Stimulated activated CD8-positive, alpha-beta memory T cell treated with anti-CD3 and anti-CD28 coated beads, Interleukin-15, amount 100 ng/mL, for 48 hours (primary cell): ENCODE measurements at regions not wholly inside any gene's neighbourhood (a gene's known extent, or its start where the extent isn't known, plus 50 kb on each side); places are given as distances from the start of the nearest gene placed in this dataset.
A peak's percentile ranks its signal among the peaks of the same experiment; 100 is the strongest.

ENCODE experiments used
- DNase-seq, 2 donors: peaks; one replicate each; pipeline ENCODE4 v3.0.0-alpha.2; 2020; ENCODE audit warnings: low read depth in 2 of 2

GRCh38 chr2:136468799-136469369 lies 296.5 kb upstream of the THSD7B start:
- DNase-seq = no peak

- no peak for DNase-seq
Observed at GRCh38 chr2:136452528-136452927, 312.8 kb upstream of the THSD7B start.

GRCh38 chr2:136448986-136449780 lies 316.2 kb upstream of the THSD7B start:
- DNase-seq = no peak

GRCh38 chr2:136448432-136448831 lies 316.9 kb upstream of the THSD7B start:
- no peak for DNase-seq

GRCh38 chr2:136444323-136444722 lies 321.0 kb upstream of the THSD7B start:
- DNase-seq = no peak

- DNase-seq = no peak
Observed at GRCh38 chr2:136443661-136444060, 321.7 kb upstream of the THSD7B start.

- DNase-seq = no peak
Observed at GRCh38 chr2:136441979-136442714, 323.2 kb upstream of the THSD7B start.

- DNase-seq = no peak
Observed at GRCh38 chr2:136439064-136439676, 321.2 kb upstream of the CXCR4 start.

- no peak for DNase-seq
Observed at GRCh38 chr2:136437461-136437860, 319.5 kb upstream of the CXCR4 start.

- DNase-seq = no peak
Observed at GRCh38 chr2:136436936-136437335, 319.0 kb upstream of the CXCR4 start.

- DNase-seq = no peak
Observed at GRCh38 chr2:136434251-136434715, 316.3 kb upstream of the CXCR4 start.

- no peak for DNase-seq
Observed at GRCh38 chr2:136433261-136433660, 315.3 kb upstream of the CXCR4 start.

- DNase-seq = no peak
Observed at GRCh38 chr2:136424112-136424511, 306.2 kb upstream of the CXCR4 start.

GRCh38 chr2:136423516-136423996 lies 305.6 kb upstream of the CXCR4 start:
- peak; percentile 73 to 78 for DNase-seq

- no peak for DNase-seq
Observed at GRCh38 chr2:136422512-136422911, 304.6 kb upstream of the CXCR4 start.

- DNase-seq = no peak
Observed at GRCh38 chr2:136420346-136420745, 302.4 kb upstream of the CXCR4 start.

GRCh38 chr2:136411946-136412345 lies 294.0 kb upstream of the CXCR4 start:
- no peak for DNase-seq

- no peak for DNase-seq
Observed at GRCh38 chr2:136410673-136411072, 292.7 kb upstream of the CXCR4 start.

GRCh38 chr2:136408795-136409194 lies 290.8 kb upstream of the CXCR4 start:
- no peak for DNase-seq

GRCh38 chr2:136407952-136408318 lies 290.0 kb upstream of the CXCR4 start:
- DNase-seq = no peak

- no peak for DNase-seq
Observed at GRCh38 chr2:136407117-136407951, 289.4 kb upstream of the CXCR4 start.
